ENCODE measurements at regions not wholly inside any gene's neighbourhood (a gene's known extent, or its start where the extent isn't known, plus 50 kb on each side); places are given as distances from the start of the nearest gene placed in this dataset.

DNA sequence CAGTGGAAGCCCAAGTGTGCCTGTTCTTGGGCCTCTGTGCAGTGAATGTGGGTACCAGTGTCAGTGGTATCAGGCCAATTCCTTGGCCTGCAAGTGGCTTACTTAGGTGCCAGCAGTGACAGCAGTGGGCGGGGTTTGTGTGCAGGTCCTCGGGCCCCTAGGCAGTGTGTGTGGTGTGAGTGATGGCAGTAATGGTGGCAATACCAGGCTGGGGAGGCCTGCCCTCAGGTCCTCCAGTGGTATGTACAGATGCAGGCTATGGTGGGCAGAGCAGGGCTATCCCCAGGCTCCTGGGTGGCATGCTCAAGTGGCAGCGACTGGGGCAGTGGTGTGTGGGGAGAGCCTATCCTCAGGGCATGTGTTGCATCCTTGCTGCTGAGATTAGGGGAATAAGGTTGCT lies 379.7 kb downstream of the SQOR start:
- no peaks in the 10 kb centered on the region; the same call in 2 of the 3 replicates for H3K9me3 ChIP-seq (replicated peaks; ENCODE audit: control insufficient read depth, insufficient read depth, low read length)
- WGBS (ENCODE audit: insufficient coverage, insufficient replicate concordance, low lambda C conversion rate, missing lambda C conversion rate) = 52% methylated on average over 3 of the region's 3 CpGs
- no peaks in the 10 kb centered on the region for H3K27me3 ChIP-seq (replicated peaks in 1 of 2; ENCODE audit: control insufficient read depth in 2 of 2, insufficient read depth in 2 of 2, low read length in 1 of 2)
- DNase-seq (ENCODE audit: low read depth, low spot score) (no peak), ATAC-seq (no peak), FAIRE-seq (no peak)
- no peak overlapping the region for H2AFZ ChIP-seq (ENCODE audit: control insufficient read depth, low read depth, low read length)
- BruUV-seq (replicated peaks) = no TSS peak
- H3K79me2 ChIP-seq (ENCODE audit: control insufficient read depth, insufficient read depth, low read length) = no peaks in the 10 kb centered on the region
- no peak overlapping the region for H3K4me2 ChIP-seq (ENCODE audit: control insufficient read depth, insufficient read depth)
- POLR2A ChIA-PET = no interaction called here
- no peaks in the 10 kb centered on the region for H3K4me1 ChIP-seq (ENCODE audit: control insufficient read depth, insufficient read depth, low read length)
- SMC1A ChIA-PET (ENCODE audit: uncharacterized antibody, unreplicated experiment) = no interaction called here
- in situ Hi-C loops (cut with MboI) (no loop called here), intact Hi-C loops (cut with micrococcal nuclease; ENCODE audit: unreplicated experiment) (no loop called here)
- H3K4me3 ChIP-seq = no peak overlapping the region
- no peak overlapping the region for H3K27ac ChIP-seq (ENCODE audit: control insufficient read depth, insufficient read depth)
- CTCF ChIA-PET = no interaction called here
- no peak for TF ChIP-seq IKZF1 (conservative IDR thresholded peaks at IDR 0.05)
- no peak for TF ChIP-seq STAT3 (IDR thresholded peaks at IDR 0.05; ENCODE audit: low read depth, low read length)
- TF ChIP-seq POLR2AphosphoS2 (IDR thresholded peaks at IDR 0.05; ENCODE audit: low read depth, low read length) = no peak
- TF ChIP-seq DPF2 (IDR thresholded peaks at IDR 0.05) = no peak
- no peak for TF ChIP-seq MEF2A (IDR thresholded peaks at IDR 0.05; ENCODE audit: insufficient read depth, low read depth, low read length)
- TF ChIP-seq, protein P1, sequence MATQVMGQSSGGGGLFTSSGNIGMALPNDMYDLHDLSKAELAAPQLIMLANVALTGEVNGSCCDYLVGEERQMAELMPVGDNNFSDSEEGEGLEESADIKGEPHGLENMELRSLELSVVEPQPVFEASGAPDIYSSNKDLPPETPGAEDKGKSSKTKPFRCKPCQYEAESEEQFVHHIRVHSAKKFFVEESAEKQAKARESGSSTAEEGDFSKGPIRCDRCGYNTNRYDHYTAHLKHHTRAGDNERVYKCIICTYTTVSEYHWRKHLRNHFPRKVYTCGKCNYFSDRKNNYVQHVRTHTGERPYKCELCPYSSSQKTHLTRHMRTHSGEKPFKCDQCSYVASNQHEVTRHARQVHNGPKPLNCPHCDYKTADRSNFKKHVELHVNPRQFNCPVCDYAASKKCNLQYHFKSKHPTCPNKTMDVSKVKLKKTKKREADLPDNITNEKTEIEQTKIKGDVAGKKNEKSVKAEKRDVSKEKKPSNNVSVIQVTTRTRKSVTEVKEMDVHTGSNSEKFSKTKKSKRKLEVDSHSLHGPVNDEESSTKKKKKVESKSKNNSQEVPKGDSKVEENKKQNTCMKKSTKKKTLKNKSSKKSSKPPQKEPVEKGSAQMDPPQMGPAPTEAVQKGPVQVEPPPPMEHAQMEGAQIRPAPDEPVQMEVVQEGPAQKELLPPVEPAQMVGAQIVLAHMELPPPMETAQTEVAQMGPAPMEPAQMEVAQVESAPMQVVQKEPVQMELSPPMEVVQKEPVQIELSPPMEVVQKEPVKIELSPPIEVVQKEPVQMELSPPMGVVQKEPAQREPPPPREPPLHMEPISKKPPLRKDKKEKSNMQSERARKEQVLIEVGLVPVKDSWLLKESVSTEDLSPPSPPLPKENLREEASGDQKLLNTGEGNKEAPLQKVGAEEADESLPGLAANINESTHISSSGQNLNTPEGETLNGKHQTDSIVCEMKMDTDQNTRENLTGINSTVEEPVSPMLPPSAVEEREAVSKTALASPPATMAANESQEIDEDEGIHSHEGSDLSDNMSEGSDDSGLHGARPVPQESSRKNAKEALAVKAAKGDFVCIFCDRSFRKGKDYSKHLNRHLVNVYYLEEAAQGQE (IDR thresholded peaks at IDR 0.05; ENCODE audit: low read depth, low read length) = no peak
- TF ChIP-seq SPI1 (IDR thresholded peaks at IDR 0.05; ENCODE audit: borderline replicate concordance, insufficient read depth, low read depth, low read length) = no peak
- TF ChIP-seq, protein P2, sequence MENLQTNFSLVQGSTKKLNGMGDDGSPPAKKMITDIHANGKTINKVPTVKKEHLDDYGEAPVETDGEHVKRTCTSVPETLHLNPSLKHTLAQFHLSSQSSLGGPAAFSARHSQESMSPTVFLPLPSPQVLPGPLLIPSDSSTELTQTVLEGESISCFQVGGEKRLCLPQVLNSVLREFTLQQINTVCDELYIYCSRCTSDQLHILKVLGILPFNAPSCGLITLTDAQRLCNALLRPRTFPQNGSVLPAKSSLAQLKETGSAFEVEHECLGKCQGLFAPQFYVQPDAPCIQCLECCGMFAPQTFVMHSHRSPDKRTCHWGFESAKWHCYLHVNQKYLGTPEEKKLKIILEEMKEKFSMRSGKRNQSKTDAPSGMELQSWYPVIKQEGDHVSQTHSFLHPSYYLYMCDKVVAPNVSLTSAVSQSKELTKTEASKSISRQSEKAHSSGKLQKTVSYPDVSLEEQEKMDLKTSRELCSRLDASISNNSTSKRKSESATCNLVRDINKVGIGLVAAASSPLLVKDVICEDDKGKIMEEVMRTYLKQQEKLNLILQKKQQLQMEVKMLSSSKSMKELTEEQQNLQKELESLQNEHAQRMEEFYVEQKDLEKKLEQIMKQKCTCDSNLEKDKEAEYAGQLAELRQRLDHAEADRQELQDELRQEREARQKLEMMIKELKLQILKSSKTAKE (IDR thresholded peaks at IDR 0.05; ENCODE audit: low read depth, poor library complexity, severe bottlenecking) = no peak
- TF ChIP-seq MYC (IDR thresholded peaks at IDR 0.05; ENCODE audit: insufficient read depth, insufficient read length, insufficient replicate concordance, low read length, severe bottlenecking) = no peak
- TF ChIP-seq TARDBP (IDR thresholded peaks at IDR 0.05; ENCODE audit: borderline replicate concordance) = no peak
- TF ChIP-seq ZBTB40 (IDR thresholded peaks at IDR 0.05; ENCODE audit: borderline replicate concordance) = no peak
- no peak overlapping the region for H3K9ac ChIP-seq (ENCODE audit: control insufficient read depth, insufficient read depth, low read length)
- RAD21 ChIA-PET (ENCODE audit: unreplicated experiment) = no interaction called here
- no peaks in the 10 kb centered on the region for H3K36me3 ChIP-seq (ENCODE audit: control insufficient read depth in 2 of 2, insufficient read depth in 2 of 2, low read length in 1 of 2)
- H4K20me1 ChIP-seq (ENCODE audit: control insufficient read depth, insufficient read depth) = no peaks in the 10 kb centered on the region

Data from GM12878 (cell line).